Stimulated activated CD4-positive, alpha-beta T cell treated with anti-CD3 and anti-CD28 coated beads, Interleukin-2, amount 100 ng/mL, for 24 hours (primary cell): ENCODE measurements at regions not wholly inside any gene's neighbourhood (a gene's known extent, or its start where the extent isn't known, plus 50 kb on each side); places are given as distances from the start of the nearest gene placed in this dataset.
A peak's percentile ranks its signal among the peaks of the same experiment; 100 is the strongest.

Experiments used
- DNase-seq, 2 donors: peaks; one replicate each; pipeline ENCODE4 v3.0.0-alpha.2; 2020

- DNase-seq = no peak
These were observed 106.5 kb upstream of the SLC2A1 start for GRCh38 chr1:43065191-43065590.

GRCh38 chr1:43063394-43064219 is 104.9 kb upstream of the SLC2A1 start:
- DNase-seq = no peak

GRCh38 chr1:43062527-43063095 is 103.9 kb upstream of the SLC2A1 start:
- DNase-seq = no peak

GRCh38 chr1:43061757-43062156 is 103.1 kb upstream of the SLC2A1 start:
- DNase-seq = no peak

GRCh38 chr1:43059640-43060574 is 101.2 kb upstream of the SLC2A1 start:
- no peak for DNase-seq

GRCh38 chr1:43058545-43059360 is 100.1 kb upstream of the SLC2A1 start:
- peak in 1 of 2 donors; percentile 50 for DNase-seq

GRCh38 chr1:43058056-43058455 is 99.4 kb upstream of the SLC2A1 start:
- no peak for DNase-seq

- no peak for DNase-seq
These were observed 98.9 kb upstream of the SLC2A1 start for GRCh38 chr1:43057567-43057966.

GRCh38 chr1:43056981-43057391 is 98.3 kb upstream of the SLC2A1 start:
- no peak for DNase-seq

- no peak for DNase-seq
These were observed 97.8 kb upstream of the SLC2A1 start for GRCh38 chr1:43056460-43056859.

GRCh38 chr1:43054961-43055360 is 96.3 kb upstream of the SLC2A1 start:
- no peak for DNase-seq

GRCh38 chr1:43052786-43053439 is 94.2 kb upstream of the SLC2A1 start:
- DNase-seq = no peak

GRCh38 chr1:43052322-43052721 is 93.7 kb upstream of the SLC2A1 start:
- DNase-seq = no peak

- DNase-seq = no peak
These were observed 90.8 kb upstream of the SLC2A1 start for GRCh38 chr1:43049481-43049880.

- DNase-seq = no peak
These were observed 89.9 kb upstream of the SLC2A1 start for GRCh38 chr1:43048601-43049011.

- no peak for DNase-seq
These were observed 88.5 kb upstream of the SLC2A1 start for GRCh38 chr1:43047135-43047534.

GRCh38 chr1:43044572-43045361 is 86.1 kb upstream of the SLC2A1 start:
- no peak for DNase-seq

GRCh38 chr1:43043695-43044094 is 85.0 kb upstream of the SLC2A1 start:
- DNase-seq = no peak

- DNase-seq = no peak
These were observed 84.2 kb upstream of the SLC2A1 start for GRCh38 chr1:43042773-43043457.

- no peak for DNase-seq
These were observed 83.5 kb upstream of the SLC2A1 start for GRCh38 chr1:43042127-43042526.

GRCh38 chr1:43041591-43041990 is 82.9 kb upstream of the SLC2A1 start:
- no peak for DNase-seq
